IMR-90 (cell line): ENCODE measurements at regions not wholly inside any gene's neighbourhood (a gene's known extent, or its start where the extent isn't known, plus 50 kb on each side); places are given as distances from the start of the nearest gene placed in this dataset.

ENCODE experiments used
- ATAC-seq: fragments of 200-7000 bp; cut with Tn5 transposase; 2 replicates; pipeline ENCODE4 v1.9.1; 2020; ENCODE audit warnings: low read depth, mild to moderate bottlenecking, moderate library complexity
- BruUV-seq: library from RNA; stranded (reverse); fragments of 400-500 nt; replicated peaks from 2 replicates; lab custom pipeline; 2021; lab: Mats Ljungman, UMichigan
- CTCF ChIA-PET: fragments of 300-600 bp; formaldehyde crosslinking; extraction: SDS; loops from one replicate; lab custom pipeline; 2021; ENCODE audit warnings: antibody characterized with exemption; lab: Yijun Ruan, JAX
- POLR2A ChIA-PET: fragments of 300-600 bp; sonication (Branson Sonifier 250); formaldehyde crosslinking; loops from one replicate; lab custom pipeline; 2022; ENCODE audit warnings: antibody characterized with exemption; ENCODE audit not compliant: unreplicated experiment; lab: Charles Lee
- DNase-seq: peaks from one replicate; pipeline ENCODE4 v3.0.0; 2013
- H2AFZ ChIP-seq: replicated peaks from 2 replicates; pipeline ENCODE3; 2013; ENCODE audit warnings: low read length, mild to moderate bottlenecking; ENCODE audit not compliant: poor library complexity
- H2AK5ac ChIP-seq: 2 replicates; pipeline ENCODE4 v1.6.1; 2013; ENCODE audit warnings: low read depth, low read length, inconsistent platforms
- H2AK9ac ChIP-seq: replicated peaks from 2 replicates; pipeline ENCODE3; 2013; ENCODE audit warnings: mild to moderate bottlenecking, low read depth, low read length, moderate library complexity; ENCODE audit not compliant: poor library complexity
- H2BK120ac ChIP-seq: 2 replicates; pipeline ENCODE4 v1.6.1; 2013; ENCODE audit warnings: low read depth, low read length, inconsistent platforms
- H2BK15ac ChIP-seq: 3 replicates; pipeline ENCODE4 v1.6.1; 2013; ENCODE audit warnings: low read depth, low read length, inconsistent platforms
- H2BK20ac ChIP-seq: 2 replicates; pipeline ENCODE4 v1.6.1; 2013; ENCODE audit warnings: low read depth, mild to moderate bottlenecking, inconsistent platforms, low read length, moderate library complexity
- H2BK5ac ChIP-seq: 2 replicates; pipeline ENCODE4 v1.6.1; 2013; ENCODE audit warnings: mild to moderate bottlenecking, low read depth, low read length, inconsistent platforms; ENCODE audit not compliant: poor library complexity, severe bottlenecking
- H3K14ac ChIP-seq: replicated peaks from 2 replicates; pipeline ENCODE4 v1.6.1; 2013; ENCODE audit warnings: low read depth, low read length, inconsistent platforms
- H3K18ac ChIP-seq: 2 replicates; pipeline ENCODE4 v1.6.1; 2013; ENCODE audit warnings: low read depth, low read length, control low read depth
- H3K23ac ChIP-seq: 2 replicates; pipeline ENCODE4 v1.6.1; 2013; ENCODE audit warnings: low read depth, low read length, inconsistent platforms
- H3K27ac ChIP-seq: 2 replicates; pipeline ENCODE4 v1.5.1; 2013; ENCODE audit warnings: mild to moderate bottlenecking, control low read depth, low read length; ENCODE audit not compliant: insufficient read depth
- H3K27me3 ChIP-seq: 2 replicates; pipeline ENCODE4 v1.6.1; 2013; ENCODE audit warnings: low read length; ENCODE audit not compliant: control insufficient read depth, insufficient read depth
- H3K36me3 ChIP-seq: 2 replicates; pipeline ENCODE4 v1.6.1; 2013; ENCODE audit warnings: low read length, mixed read lengths; ENCODE audit not compliant: control insufficient read depth, insufficient read depth
- H3K4ac ChIP-seq: 2 replicates; pipeline ENCODE4 v1.6.1; 2013; ENCODE audit warnings: low read depth, low read length, inconsistent platforms
- H3K4me1 ChIP-seq: 2 replicates; pipeline ENCODE4 v1.6.1; 2013; ENCODE audit warnings: low read length, mixed read lengths; ENCODE audit not compliant: control insufficient read depth, insufficient read depth
- H3K4me2 ChIP-seq: 2 replicates; pipeline ENCODE4 v1.6.1; 2013; ENCODE audit warnings: low read depth, mild to moderate bottlenecking, control low read depth, low read length, moderate library complexity
- H3K4me3 ChIP-seq: 2 replicates; pipeline ENCODE4 v1.5.1; 2013; ENCODE audit warnings: low read depth, mild to moderate bottlenecking, control low read depth, low read length, moderate library complexity; ENCODE audit not compliant: insufficient read depth
- H3K56ac ChIP-seq: 2 replicates; pipeline ENCODE4 v1.6.1; 2013; ENCODE audit warnings: low read length, inconsistent platforms; ENCODE audit not compliant: insufficient read depth; ENCODE audit errors: extremely low read depth
- H3K79me1 ChIP-seq, 2 experiments: 2 replicates each; pipeline ENCODE4 v1.6.1; 2013; ENCODE audit warnings: low read length in 2 of 2, inconsistent platforms in 1 of 2, low read depth in 1 of 2
- H3K9ac ChIP-seq: 2 replicates; pipeline ENCODE4 v1.6.1; 2013; ENCODE audit warnings: low read depth, low read length, control low read depth
- H3K9me1 ChIP-seq: 2 replicates; pipeline ENCODE4 v1.6.1; 2013; ENCODE audit warnings: low read length, inconsistent platforms; ENCODE audit not compliant: insufficient read depth
- H3K9me3 ChIP-seq: 2 replicates; pipeline ENCODE4 v1.6.1; 2013; ENCODE audit warnings: low read length; ENCODE audit not compliant: control insufficient read depth, insufficient read depth
- H4K20me1 ChIP-seq: 2 replicates; pipeline ENCODE4 v1.6.1; 2013; ENCODE audit warnings: low read length, inconsistent platforms; ENCODE audit not compliant: insufficient read depth
- H4K5ac ChIP-seq: 2 replicates; pipeline ENCODE4 v1.6.1; 2013; ENCODE audit warnings: mild to moderate bottlenecking, low read depth, low read length, control low read depth
- H4K8ac ChIP-seq, 2 experiments: 2 replicates each; pipeline ENCODE4 v1.6.1; 2013; ENCODE audit warnings: low read depth in 2 of 2, low read length in 2 of 2, control low read depth in 1 of 2, inconsistent platforms in 1 of 2
- H4K91ac ChIP-seq: 2 replicates; pipeline ENCODE4 v1.6.1; 2013; ENCODE audit warnings: low read depth, low read length, inconsistent platforms; ENCODE audit not compliant: insufficient read depth
- ELK1 ChIP-seq: fragments of 150-350 bp; IDR thresholded peaks from 2 replicates; pipeline ENCODE4 v1.6.1; 2016; ENCODE audit warnings: low read depth, mild to moderate bottlenecking, low read length, moderate library complexity, borderline replicate concordance
- MAFK ChIP-seq: IDR thresholded peaks from 2 replicates; pipeline ENCODE4 v1.6.1; 2012; ENCODE audit warnings: low read depth, low read length, improper control_type of control experiment
- MAZ ChIP-seq: IDR thresholded peaks from 2 replicates; pipeline ENCODE4 v1.6.1; 2012; ENCODE audit warnings: low read depth, mild to moderate bottlenecking, low read length, improper control_type of control experiment, moderate library complexity, borderline replicate concordance
- WGBS, 2 experiments: methylation state at CpG; one replicate each; pipeline versions ENCODE4 v1.1.5 to v1.1.7; 2013; ENCODE audit warnings: missing lambda C conversion rate in 2 of 2; ENCODE audit not compliant: insufficient read length in 1 of 2; ENCODE audit errors: extremely low coverage in 2 of 2; 5-methylcytosine and 5-hydroxymethylcytosine counted together
- dilution Hi-C: fragments of 300-500 bp; cut with HindIII; formaldehyde crosslinking; loops from one replicate; pipeline ENCODE4 v1.14.3; 2018; ENCODE audit warnings: low sequenced_read_pairs; ENCODE audit not compliant: unreplicated experiment
- in situ Hi-C: fragments of 300-500 bp; cut with MboI; formaldehyde crosslinking; loops from 3 replicates; pipeline ENCODE4 v1.14.3; 2019; ENCODE audit warnings: low sequenced_read_pairs, inconsistent platforms, mixed read lengths
- intact Hi-C: fragments of 100-400 bp; cut with micrococcal nuclease; formaldehyde crosslinking; loops from 2 replicates; pipeline ENCODE4 v1.10.0; 2022

DNA sequence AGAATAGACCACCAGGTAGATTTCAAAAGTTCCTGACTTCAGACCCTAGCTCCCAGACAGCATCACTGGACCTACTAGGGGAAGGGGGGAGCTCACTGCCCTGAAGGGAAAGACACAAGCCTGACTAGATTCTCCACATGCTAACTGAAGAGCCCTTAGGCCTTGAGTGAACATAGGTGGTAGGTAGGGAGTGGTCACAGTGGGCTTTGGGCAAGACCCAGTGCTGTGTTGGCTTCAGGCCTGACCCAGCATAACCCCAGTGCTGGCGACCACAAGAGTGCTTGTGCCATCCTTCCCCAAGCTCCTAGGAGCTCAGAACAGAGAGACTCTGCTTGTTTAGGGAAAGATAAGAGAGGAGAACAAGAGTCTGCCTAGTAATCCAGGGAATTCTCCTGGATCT lies 51.1 kb upstream of the ACADM start:
- no peak overlapping the region for H3K27ac ChIP-seq
- TF ChIP-seq MAFK (no peak), MAZ (no peak), ELK1 (no peak)
- H2BK20ac ChIP-seq, result 0 out of 2 replicates have a peak overlapping the region, but pooled peaks have one; percentile 18
- ChIA-PET POLR2A (no interaction called here), CTCF (no interaction called here)
- H2BK5ac ChIP-seq, result no peak overlapping the region
- H4K5ac ChIP-seq, result no peak overlapping the region
- no peaks in the 10 kb centered on the region; the same call in 1 of the 2 replicates for H3K9me1 ChIP-seq
- peak overlapping the region; percentile 3 for H2BK120ac ChIP-seq
- H4K8ac ChIP-seq, result no peak overlapping the region
- no peak overlapping the region for H2AK9ac ChIP-seq
- H2AK5ac ChIP-seq, result no peak overlapping the region
- H3K4me3 ChIP-seq, result no peak overlapping the region
- H4K91ac ChIP-seq, result no peak overlapping the region
- no peaks in the 10 kb centered on the region for H3K9me3 ChIP-seq
- H2BK15ac ChIP-seq, result 0 out of 3 replicates have a peak overlapping the region, but pooled peaks have one; percentile 14
- no peaks in the 10 kb centered on the region for H3K79me1 ChIP-seq
- dilution Hi-C loops, result no loop called here
- no peak overlapping the region for H3K14ac ChIP-seq
- intact Hi-C loops, result no loop called here
- H3K4me2 ChIP-seq, result no peak overlapping the region
- 40% methylated on average over 1 of the region's 1 CpG; no CpG with 5 or more reads in 1 of the 2 experiments for WGBS, 2 experiments
- H3K23ac ChIP-seq, result no peak overlapping the region
- no peak overlapping the region for H3K56ac ChIP-seq
- H3K27me3 ChIP-seq, result no peaks in the 10 kb centered on the region
- H2AFZ ChIP-seq, result no peak overlapping the region
- in situ Hi-C loops, result no loop called here
- H3K36me3 ChIP-seq, result no peaks in the 10 kb centered on the region
- no peak overlapping the region for H3K9ac ChIP-seq
- no peak overlapping the region for H3K18ac ChIP-seq
- no peak overlapping the region for H3K4ac ChIP-seq
- no TSS peak for BruUV-seq
- H4K20me1 ChIP-seq, result no peaks in the 10 kb centered on the region
- no peak for ATAC-seq
- DNase-seq, result no peak
- peaks cover 6% of the 10 kb centered on the region for H3K4me1 ChIP-seq
